ENCODE measurements at regions not wholly inside any gene's neighbourhood (a gene's known extent, or its start where the extent isn't known, plus 50 kb on each side); places are given as distances from the start of the nearest gene placed in this dataset.

DNA sequence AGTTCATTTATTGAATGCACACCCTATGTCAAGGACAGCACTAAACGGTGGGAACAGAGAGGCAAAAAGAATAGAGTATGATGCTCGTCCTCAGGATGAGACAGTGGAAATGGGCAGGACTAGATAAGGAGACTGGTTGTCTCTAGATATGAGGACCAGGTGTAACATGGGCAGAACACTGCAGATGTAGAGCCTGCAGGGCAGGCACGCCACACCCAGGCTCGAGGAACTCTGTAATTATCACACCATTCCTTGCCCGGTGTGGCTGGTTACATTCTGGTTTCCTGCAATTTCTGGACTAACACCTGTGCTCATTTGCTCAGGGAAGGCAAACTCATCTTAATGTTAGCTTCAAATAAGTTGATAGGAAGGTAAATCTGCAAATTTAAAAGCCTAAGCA, 334.4 kb downstream of the DHX15 start:
- H3K4me1 ChIP-seq, result peaks cover 0 to 4% of the 10 kb centered on the region in 2 donors
- H3K4me3 ChIP-seq, result no peak overlapping the region
- intact Hi-C loops (cut with DNase I), result no loop called here
- TF ChIP-seq, protein P1, sequence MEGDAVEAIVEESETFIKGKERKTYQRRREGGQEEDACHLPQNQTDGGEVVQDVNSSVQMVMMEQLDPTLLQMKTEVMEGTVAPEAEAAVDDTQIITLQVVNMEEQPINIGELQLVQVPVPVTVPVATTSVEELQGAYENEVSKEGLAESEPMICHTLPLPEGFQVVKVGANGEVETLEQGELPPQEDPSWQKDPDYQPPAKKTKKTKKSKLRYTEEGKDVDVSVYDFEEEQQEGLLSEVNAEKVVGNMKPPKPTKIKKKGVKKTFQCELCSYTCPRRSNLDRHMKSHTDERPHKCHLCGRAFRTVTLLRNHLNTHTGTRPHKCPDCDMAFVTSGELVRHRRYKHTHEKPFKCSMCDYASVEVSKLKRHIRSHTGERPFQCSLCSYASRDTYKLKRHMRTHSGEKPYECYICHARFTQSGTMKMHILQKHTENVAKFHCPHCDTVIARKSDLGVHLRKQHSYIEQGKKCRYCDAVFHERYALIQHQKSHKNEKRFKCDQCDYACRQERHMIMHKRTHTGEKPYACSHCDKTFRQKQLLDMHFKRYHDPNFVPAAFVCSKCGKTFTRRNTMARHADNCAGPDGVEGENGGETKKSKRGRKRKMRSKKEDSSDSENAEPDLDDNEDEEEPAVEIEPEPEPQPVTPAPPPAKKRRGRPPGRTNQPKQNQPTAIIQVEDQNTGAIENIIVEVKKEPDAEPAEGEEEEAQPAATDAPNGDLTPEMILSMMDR (IDR thresholded peaks at IDR 0.05), result no peak
- ATAC-seq (no peak), DNase-seq (no peak)
- H3K36me3 ChIP-seq, result no peaks in the 10 kb centered on the region
- no peak overlapping the region for H3K27ac ChIP-seq
- H3K27me3 ChIP-seq, result no peaks in the 10 kb centered on the region
- H3K9me3 ChIP-seq, result no peaks in the 10 kb centered on the region

DNA sequence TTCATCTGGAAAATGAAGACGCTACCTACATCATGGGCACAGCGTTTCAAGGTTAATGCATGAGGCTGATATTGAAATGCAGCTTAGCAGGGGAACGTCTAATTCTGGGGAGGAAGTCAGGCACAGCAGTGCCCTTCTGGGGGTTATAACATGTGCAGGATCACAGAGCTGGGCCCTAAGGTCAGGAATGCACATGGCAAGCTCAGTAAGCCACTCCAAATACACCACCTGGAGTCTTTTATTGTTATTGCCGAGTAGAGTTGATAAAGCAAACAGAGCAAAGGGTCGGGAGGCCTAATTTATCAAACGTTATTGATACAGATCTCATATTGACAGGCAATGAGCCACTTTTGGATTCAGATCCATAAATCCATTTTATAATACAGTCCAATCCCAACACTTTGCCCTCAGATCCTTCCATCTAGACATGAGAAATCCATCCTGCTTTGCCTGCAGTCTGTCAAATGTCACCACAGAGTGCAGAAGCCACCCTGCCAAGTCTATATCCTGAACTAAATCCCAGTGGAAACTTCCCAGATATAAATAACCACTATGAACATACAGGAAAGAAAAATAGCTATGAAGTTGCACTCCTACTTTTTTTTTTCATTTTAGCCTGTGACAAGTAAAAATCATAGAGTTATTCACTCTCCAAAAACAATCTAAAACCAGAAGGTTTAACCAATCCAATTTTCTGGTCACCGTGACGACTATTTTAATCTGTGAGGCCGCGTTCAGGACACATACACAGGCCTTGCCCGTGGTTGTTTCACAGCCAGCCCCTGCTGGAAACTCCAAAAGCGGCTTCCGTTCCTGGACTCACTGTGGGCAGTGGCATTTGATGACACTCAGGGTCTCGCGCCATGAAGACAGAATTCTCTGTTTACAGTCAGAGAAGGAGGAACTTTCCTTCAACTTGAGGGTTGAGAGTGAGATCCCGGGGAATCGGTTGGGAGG, 335.4 kb downstream of the DHX15 start:
- H3K27ac ChIP-seq, result no peak overlapping the region
- peak in 1 of 4 donors; percentile 33 for DNase-seq
- ATAC-seq, result no peak

GRCh38 chr4:24245491-24245820, 338.9 kb downstream of the DHX15 start:
- peak in 1 of 4 donors; percentile 52 for DNase-seq
- intact Hi-C loops (cut with DNase I), result no loop called here
- H3K9me3 ChIP-seq, result no peaks in the 10 kb centered on the region
- no peak for ATAC-seq
- TF ChIP-seq, protein P1 (IDR thresholded peaks at IDR 0.05), result no peak
- no peak overlapping the region for H3K27ac ChIP-seq
- H3K27me3 ChIP-seq, result no peaks in the 10 kb centered on the region
- H3K4me3 ChIP-seq, result no peak overlapping the region
- H3K4me1 ChIP-seq, result peaks cover 0 to 5% of the 10 kb centered on the region in 2 donors
- H3K36me3 ChIP-seq, result no peaks in the 10 kb centered on the region

More for the DNA sequence above, 335.4 kb downstream of the DHX15 start:
- Histone ChIP-seq H3K9me3 (no peaks in the 10 kb centered on the region), H3K4me3 (no peak overlapping the region), H3K4me1 (peaks cover 0 to 5% of the 10 kb centered on the region in 2 donors), H3K36me3 (no peaks in the 10 kb centered on the region), H3K27me3 (no peaks in the 10 kb centered on the region)
- TF ChIP-seq, protein P1 (IDR thresholded peaks at IDR 0.05), result no peak
- intact Hi-C loops (cut with DNase I), result no loop called here

- Histone ChIP-seq H3K36me3 (no peaks in the 10 kb centered on the region), H3K27ac (no peak overlapping the region), H3K4me3 (no peak overlapping the region), H3K27me3 (no peaks in the 10 kb centered on the region), H3K4me1 (peaks cover 0 to 5% of the 10 kb centered on the region in 2 donors), H3K9me3 (no peaks in the 10 kb centered on the region)
- TF ChIP-seq, protein P1 (IDR thresholded peaks at IDR 0.05), result no peak
- intact Hi-C loops (cut with DNase I), result no loop called here
- ATAC-seq, result no peak
- peak in 2 of 4 donors; percentile 64 to 68 for DNase-seq
These were observed 339.5 kb downstream of the DHX15 start for GRCh38 chr4:24244663-24245490.

DNA sequence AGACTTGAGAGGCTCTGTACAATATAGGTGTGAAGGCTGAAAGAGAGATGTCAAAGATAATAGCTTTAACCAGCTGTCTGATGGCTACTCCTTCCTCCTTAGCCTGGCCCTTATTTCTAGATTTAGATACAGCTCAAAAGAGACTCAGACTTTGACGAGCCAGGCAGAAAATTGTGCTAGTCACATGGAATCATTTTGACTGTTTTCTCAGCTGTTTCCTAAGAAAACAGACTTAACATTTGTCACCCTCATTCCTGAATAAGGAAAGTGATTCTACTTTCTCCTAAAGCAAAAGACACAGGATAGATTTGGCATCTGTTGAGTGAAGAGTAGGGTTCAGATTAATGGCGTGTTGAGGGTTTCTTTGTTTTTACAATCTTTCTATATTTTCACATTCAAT, 340.7 kb downstream of the DHX15 start:
- Histone ChIP-seq H3K9me3 (no peaks in the 10 kb centered on the region), H3K4me1 (peaks cover 0 to 5% of the 10 kb centered on the region in 2 donors), H3K27me3 (no peaks in the 10 kb centered on the region), H3K4me3 (no peak overlapping the region), H3K36me3 (no peaks in the 10 kb centered on the region), H3K27ac (no peak overlapping the region)
- no peak for DNase-seq
- no peak for ATAC-seq
- intact Hi-C loops (cut with DNase I), result no loop called here
- TF ChIP-seq, protein P1 (IDR thresholded peaks at IDR 0.05), result no peak
